GM18508 (cell line): ENCODE measurements at regions not wholly inside any gene's neighbourhood (a gene's known extent, or its start where the extent isn't known, plus 50 kb on each side); places are given as distances from the start of the nearest gene placed in this dataset.

ENCODE experiments used
- ATAC-seq: cut with Tn5 transposase; IDR thresholded peaks from one replicate; pipeline ENCODE4 v1.9.1; 2021; ENCODE audit warnings: moderate number of reproducible peaks; ENCODE audit not compliant: insufficient read depth, unreplicated experiment

DNA sequence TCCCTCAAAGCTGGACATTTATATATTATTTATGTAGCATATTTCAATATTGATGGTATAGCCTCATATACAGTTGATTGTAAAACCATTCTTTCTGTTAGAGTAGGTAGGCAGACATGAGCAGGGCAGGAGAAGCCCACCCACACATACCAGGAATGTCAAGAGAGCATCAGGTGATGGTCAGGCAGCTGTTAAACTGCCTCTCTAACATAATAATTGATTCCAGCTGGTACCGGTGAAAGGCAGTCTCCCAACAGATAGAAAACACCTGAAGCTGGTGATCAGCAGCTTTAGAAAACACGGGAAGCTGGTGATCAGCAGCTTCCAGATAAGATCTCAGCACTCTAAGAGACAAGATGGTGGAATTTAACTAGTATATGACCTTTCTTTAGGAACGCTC, 132.9 kb downstream of the SLITRK6 start:
- ATAC-seq = no peak

DNA sequence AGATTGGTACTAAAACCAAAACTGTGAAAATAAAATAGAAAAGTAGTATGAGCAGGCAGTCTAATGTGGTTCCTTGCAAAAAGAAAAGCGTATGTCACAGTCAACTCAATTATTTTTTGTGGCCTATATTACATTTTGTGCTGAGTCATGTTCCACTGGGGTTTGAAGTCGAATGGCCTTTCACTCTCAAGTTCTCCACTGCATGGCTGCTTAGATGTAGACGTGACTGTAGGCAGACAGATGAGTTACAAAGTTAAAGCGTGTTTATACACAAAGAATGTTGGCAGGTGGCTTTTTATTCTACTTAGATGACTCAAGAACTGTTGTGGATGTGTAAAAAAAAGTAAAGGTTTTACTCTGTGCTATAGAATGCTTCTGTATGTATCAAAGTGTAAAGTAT, 133.9 kb downstream of the SLITRK6 start:
- no peak for ATAC-seq

DNA sequence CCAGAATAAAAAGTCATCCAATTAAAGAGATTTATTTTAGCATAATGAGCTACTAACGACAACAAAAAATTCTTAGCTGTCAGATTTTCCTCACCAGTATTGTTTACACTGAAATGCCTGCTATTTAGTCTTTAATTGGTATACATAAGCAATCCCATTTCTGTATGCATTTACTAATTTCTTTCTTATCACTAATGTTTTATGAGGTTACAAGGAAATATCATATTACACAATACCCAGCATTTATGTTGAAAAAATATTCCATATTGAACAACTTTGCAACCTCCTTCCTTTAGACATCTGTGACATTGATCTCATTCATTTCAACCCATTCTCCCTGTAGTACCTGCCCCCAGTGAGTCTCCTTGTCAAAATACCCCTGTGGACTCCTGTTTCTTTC, 135.4 kb downstream of the SLITRK6 start:
- ATAC-seq = no peak

DNA sequence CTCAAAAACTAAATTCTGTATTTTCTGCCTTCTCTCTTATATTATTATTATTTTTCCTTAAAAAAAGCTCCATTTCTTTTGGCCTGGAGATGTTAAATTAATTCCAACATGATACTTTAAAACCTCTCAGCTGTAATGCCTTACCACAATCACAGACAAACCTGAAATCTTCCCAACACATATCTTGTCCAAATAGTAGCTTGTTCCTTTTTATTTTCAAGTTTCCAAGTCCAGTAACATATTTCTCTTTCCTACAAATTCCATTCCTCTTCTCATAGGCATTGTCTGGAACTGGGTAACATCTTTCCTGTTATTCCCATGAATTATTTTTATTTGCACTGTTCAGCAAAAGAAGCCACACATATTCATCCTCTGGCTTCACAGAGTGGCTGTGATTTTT, 137.0 kb downstream of the SLITRK6 start:
- ATAC-seq = no peak

DNA sequence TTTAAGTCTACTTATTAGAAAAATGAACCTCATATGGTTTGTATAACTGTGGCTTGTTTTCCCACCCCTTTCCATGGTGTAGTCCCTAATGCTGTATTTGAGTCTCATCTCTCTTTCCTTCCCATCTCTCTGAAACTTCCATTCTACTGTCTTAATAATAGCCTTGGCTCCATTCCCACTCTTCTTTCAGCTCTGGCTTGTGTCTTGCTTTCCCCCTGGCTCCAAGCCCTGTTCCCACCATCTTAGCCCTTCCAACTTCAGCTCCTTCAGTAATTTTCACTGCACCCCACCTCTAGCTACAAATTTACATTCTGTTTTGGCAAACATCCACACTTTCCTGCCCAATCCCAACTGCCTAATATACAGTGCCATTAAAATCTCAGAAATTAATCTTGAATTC, 137.5 kb downstream of the SLITRK6 start:
- ATAC-seq = no peak

DNA sequence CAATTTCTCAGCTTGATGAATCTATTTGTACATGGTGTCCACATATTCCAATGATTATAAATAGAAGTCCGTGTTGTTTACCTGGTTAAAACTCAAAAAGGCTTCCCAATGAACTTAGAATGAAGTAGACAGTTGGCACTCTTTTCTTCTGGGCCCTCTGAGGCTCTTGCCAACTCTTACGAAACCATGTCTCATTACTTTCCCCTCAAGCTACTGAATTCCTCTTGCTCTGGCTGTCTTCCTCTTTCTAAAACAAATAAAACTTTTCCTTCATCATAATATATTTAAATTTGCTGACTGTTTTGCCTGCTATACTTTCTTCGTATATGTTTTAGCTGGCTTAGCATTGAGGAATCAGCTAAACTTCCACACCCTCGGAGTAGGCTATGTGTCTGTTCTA, 139.7 kb downstream of the SLITRK6 start:
- no peak for ATAC-seq

DNA sequence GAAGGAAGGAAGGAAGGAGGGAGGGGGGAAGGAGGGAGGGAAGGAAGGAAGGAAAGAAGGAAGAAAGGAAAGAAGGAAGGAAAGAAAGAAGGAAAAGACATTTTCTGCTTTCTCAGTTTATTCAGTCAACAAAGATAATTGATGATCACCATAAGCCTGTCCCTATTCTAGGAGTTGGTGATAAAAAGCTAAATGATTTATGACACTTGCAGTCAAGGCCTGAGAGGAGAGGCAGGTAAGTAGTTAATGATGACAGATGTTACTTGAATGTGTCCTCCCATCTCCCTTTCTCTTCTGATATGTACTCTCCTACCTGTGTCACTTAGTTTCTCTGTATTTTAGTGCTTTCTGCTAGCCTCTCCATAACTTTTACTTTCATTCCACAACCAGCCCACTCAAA, 141.3 kb downstream of the SLITRK6 start:
- no peak for ATAC-seq

DNA sequence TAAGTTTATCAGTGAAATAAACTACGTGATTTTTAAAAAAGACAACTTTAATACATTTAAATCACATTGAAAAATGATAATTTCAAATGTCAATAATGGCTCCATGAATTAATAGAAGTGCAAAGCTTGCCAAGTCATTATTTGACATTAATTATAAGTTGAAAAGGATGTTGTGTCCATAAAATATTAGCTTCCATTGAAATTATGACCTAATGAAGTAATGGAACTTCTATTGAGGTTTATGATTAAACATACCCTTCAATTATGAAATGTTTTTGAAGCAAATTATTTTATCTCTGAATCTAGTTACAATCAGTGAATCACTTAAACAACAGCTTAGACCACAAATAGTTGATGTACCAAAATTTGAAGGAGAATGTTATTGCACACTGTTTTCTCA, 144.2 kb downstream of the SLITRK6 start:
- ATAC-seq = no peak

DNA sequence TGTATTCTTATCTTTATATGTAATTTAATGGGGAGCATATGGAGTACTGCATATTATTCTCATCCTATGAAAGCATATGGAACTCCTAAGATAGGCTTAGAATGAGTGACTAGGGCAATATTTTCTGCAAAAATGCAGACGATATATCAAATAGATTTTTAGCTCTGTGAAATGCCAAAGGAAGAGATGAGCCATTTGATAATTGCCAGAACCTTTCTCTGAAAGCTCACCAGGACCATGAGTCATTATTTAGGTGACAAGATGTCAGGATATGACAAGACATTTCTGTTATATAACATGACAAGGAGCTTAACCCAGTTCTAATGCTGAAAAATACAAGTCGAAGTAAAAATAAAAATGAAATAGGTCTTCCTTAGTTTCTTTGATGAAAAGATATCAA, 145.0 kb downstream of the SLITRK6 start:
- ATAC-seq = no peak

DNA sequence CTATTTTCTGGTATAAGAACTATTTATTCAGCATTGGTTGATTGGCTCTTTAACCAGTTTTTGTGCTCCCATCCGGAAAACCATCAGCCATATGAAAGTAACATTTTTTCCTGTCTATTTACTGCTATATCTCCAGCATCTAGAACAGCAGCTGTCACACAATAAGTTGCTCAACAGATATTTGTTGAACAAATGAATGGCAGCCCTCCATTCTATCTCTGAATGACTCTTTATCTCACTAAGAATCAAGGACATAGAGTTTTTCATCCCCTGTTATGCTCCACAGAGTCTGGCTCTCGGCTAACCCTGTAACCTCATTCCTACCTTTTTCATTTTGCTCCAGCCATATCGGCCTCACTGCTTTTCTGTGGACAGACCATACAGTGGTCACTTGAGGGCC, 145.5 kb downstream of the SLITRK6 start:
- no peak for ATAC-seq

DNA sequence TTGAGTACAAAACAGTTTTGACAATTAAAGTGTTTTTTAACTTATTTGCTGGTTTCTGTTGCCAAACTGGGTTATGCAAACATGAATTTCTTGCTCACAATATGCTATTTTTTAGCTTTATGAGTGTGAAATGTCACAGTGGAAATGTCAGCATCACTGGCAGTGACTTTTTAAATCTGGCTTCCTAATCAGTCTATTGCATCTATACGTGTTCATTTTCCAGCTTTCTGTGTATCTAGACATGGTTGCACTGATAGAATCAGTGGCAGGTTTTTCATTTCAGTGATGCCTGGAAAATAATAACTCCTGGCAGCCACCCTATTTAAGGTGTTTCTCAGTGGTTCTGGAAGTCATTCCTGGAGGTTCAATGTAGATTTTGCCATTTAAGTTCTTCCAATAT, 146.7 kb downstream of the SLITRK6 start:
- no peak for ATAC-seq

DNA sequence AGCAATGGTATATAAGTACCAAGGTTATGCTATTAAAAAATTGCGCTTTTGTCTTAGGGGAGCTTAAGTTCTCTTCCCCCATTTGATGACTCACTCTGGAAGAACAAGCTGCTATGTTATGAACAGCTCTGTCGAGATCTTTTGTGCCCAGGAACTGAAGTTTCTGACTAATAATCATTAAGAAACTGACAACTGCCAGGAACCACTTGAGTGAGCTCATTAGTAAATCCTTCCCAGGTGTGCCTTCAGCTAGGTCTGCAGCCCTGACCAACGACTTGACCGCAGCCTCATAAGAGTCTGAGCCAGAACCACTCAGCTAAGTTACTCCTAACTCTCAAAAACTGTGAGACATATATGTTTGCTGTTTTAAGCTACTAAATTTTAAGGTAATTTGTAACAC, 147.8 kb downstream of the SLITRK6 start:
- no peak for ATAC-seq

DNA sequence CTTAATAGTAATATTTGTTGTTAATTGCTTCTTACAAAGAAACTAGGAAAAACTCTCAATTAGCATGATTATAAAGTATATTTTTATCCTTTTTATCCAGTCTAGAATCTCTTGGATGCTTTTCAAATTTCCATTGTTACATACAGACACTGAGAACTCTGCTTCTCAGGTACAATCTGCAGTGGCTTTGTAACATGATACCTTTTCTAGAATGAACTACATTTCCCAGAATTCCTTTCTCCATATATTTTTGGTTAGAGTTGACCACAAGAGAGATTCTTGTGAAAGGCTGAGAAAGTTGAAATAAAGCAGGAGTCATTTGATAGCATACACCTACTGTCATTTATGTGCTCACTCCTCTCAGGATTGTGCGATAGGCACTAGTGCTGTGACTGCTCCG, 148.6 kb downstream of the SLITRK6 start:
- no peak for ATAC-seq

DNA sequence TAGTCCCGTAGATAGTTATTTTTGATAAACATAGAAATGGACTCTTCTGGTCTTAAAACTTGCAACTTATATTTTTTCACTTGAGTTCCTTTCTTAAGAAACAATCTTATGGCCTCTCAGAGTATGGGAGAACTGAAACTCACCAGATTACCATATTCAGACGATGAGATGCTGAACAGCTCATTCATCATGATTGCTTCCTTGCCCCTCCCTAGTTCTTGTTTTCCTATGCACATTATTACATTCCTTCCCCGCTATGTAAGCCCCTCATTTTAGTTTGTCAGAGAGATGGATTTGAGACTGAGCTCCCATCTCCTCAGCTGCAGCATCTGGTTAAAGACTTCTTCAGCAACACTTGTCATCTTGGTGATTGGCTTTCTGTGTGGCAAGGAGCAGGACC, 158.5 kb downstream of the SLITRK6 start:
- no peak for ATAC-seq

DNA sequence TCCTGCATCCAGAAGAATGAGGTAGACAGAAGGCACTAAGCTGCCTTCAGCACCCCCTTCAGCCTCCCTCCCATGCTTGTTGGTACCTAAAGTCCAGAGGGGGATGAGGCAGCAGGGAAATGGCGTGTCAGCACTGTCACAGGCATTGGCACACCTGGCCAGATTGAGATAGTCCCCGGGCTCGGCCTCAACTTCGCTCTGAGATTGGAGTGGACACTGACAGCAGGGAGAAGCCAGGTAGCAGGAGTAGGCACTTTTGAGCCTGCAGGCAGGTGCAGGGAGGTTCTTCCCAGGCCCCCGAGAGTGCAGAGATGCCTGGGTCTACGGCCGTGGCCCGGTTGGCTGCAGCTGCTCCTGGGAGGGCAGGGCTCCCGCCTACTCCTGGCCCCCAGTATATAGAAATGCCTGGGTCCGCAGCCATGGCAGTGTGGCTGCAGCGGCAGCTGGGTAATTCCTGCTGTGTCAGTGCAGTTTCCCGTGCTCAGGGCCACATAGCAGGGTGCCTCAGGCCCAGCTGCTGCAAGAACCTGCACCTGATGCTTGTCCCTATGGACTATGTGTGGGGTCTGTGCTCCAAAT, 160.3 kb downstream of the SLITRK6 start:
- ATAC-seq = no peak

DNA sequence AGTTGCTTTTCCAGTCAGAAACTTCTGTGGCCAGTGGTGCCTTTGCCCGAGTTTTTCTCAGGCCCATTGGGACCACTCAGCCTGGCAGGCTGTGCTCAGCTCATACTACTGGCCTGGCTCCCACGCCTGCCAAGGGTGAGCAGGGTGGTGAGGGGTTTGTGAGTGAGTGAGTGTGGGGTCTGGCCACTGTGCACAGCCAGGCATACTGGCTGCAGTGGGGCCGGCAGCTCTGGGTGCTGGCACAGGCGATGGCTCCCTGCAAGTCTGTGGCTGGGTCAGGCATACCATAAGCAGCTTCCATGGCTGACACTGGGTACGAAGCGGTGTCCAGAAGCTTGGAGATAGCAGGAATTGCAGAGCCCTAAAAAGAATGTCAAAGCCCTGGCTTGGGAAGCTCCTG, 161.0 kb downstream of the SLITRK6 start:
- ATAC-seq = no peak

DNA sequence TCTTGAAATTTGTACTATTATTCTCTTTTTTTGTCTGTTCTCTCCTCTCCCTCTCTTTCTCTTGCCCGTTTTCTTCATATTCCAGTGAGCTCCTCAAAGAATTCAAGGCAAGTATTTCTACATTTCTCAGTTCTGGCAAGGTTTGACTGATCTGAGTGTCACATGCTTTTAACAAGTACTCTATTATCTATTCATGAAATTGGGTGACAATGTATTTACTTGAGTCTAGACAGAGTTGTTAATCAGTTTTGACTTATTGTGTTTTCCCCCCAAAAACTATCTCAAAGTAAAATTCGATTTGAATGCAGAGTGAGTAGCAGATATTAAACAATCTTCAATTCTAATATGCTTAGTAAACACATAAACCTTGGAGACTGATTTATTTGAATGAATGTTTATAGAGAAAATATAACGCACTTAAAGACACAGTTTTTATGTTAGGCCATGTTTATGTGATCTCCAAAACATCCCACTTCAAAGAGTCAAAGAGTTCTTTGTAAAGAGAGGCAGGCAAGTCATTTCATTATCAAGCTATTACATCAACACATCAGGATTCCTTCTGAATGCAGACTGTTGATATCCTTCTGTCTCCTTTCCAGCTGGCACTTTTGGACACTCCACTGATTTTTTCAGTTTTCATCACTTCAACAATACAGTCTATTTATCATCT, 166.6 kb downstream of the SLITRK6 start:
- ATAC-seq = no peak

DNA sequence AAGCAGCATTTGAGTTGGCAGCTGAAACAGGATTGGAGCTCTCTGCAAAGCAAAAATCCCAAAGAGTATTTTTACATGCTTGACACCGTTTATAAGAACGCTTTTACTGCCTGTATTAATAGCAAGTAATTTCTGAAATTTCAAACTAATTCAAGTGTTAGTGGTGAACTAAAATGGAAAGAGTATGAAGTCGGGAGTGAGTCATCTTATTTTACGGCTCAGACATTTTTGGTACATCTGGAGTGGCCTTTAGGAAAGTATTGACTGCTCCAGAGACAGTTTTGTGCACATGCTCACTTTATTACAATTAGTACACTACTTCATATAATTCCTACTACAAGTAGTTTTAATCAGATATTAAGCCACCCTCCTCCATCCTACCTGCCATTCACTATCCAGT, 167.4 kb downstream of the SLITRK6 start:
- ATAC-seq = no peak

DNA sequence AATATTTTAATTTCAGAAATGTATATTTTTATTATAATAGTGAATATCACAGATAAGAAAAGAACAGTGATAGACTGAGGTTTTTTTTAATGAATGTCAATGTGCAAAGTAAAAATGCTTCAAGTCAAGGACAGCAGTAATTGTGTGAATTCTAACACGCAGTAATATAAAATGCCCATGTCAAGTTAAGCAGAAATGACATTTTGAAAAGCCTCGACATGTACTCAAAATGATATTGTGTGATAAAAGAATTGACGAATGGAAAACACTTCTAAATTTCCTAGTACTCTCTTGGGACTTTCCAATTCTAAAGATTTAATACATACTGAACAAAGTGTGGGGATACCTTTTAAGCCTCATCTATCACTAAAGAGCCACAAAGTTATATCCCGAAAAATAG, 172.6 kb downstream of the SLITRK6 start:
- ATAC-seq = no peak

DNA sequence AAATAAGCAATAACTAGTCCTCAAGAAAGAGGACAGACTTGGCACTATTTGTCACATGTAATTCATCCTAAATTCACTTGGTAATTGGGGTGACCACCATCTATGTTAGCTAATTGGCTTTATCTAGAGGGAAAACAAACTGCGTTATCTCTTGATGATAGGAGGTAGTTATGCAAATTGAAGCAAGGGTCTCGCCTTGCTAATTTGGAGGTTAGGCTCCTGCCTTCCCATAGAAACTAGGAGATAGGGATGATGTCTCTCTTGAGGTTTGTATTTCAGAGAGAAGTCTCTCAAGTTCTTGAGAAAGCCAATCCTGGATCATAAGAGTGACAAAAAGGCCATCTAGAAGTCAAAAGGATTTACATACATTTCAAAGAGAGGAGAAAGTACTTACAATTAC, 179.9 kb downstream of the SLITRK6 start:
- no peak for ATAC-seq

DNA sequence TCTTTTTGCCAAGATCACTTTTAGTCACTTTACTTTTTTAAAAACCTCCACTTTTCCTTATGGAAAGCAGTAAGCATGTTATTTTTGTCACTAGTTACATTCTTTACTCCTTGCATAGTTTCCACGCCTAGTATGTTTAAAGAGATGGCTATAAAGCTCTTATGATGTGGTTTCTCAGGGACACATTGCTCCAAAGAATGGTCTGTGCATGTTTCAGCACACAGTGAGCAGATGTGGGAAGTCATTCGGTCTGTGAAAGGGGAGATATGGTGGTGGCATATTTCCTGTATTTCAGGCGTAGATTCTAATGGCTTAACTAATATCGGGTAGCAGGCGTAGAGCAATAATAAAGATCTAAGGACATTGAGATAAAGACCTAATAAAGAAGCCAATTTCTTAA, 180.7 kb downstream of the SLITRK6 start:
- ATAC-seq = no peak

DNA sequence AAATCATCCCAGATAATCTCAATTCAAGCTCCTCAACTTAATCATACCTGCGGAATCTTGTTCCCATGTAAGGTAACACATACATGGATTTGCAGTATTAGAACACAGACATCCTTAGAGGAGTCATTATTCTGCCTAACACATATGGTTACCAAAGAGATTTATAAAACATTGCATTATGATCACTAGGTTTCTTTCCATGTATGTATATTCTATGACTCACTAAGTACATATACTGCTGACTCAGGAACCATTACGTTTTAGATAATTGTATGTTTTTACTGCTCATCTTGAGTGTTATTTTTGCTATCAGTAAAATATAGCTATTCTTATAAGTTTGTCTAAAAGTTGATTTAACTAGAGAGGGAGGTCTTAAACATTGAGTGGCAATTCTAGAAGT, 182.9 kb downstream of the SLITRK6 start:
- ATAC-seq = no peak

DNA sequence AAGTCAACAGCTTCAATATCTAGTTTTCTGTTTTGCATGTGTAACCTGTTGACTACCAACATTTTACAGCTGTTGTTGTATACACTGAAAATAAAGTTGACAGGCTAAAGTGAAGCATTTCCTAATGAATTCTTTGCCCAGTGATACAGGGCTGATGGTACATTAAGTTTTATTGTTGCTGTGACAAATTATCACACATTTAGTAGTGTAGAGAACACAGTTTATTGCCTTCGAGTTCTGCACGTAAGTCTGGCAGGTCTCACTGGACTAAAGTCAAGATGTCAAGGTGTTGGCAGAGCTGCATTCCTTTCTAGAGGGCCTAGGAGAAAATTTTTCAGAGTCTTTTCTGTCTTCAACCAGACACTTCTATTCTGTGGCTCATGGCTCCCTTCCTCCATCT, 184.2 kb downstream of the SLITRK6 start:
- no peak for ATAC-seq
